Posterior cingulate gyrus (tissue), 11 donors: ENCODE measurements at regions not wholly inside any gene's neighbourhood (a gene's known extent, or its start where the extent isn't known, plus 50 kb on each side); places are given as distances from the start of the nearest gene placed in this dataset.
"Not testable (repeated sequence)": the region's sequence is repeated elsewhere in the genome, so short reads cannot be mapped to it uniquely, and the experiment has no call there.

Experiments
- DNase-seq, 10 donors: peaks; one replicate each; pipeline versions ENCODE4 v3.0.0 to v3.0.0-alpha.2; 2020 to 2021; ENCODE audit warnings: mixed read lengths in 3 of 10
- intact Hi-C: fragments of 100-400 bp; cut with DNase I; formaldehyde crosslinking; loops from one replicate; pipeline ENCODE4 v1.15.1; 2023

DNA sequence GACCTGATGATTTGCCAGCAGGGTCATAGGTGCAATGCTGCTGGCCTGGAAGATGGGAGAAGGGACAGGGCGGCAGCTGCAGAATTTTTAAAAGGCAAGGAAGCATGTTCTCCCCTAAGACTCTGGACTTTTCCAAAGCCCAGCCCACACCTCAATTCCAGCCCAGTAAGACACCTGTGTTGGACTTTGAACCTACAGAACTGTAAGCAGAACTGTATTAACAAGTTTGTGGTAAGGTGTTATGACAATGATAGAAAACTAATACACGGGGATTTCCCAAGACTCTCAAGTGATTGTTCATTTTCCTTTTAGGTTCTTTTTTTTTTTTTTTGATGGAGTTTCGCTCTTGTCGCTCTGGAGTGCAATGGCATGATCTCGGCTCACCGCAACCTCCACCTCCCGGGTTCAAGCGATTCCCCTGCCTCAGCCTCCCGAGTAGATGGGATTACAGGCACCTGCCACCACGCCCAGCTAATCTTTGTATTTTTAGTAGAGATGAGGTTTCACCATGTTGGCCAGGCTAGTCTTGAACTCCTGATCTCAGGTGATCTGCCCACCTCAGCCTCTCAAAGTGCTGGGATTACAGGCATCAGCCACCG, 53.0 kb upstream of the CYP2D6 start:
- intact Hi-C loops, DNase-seq: not testable (repeated sequence)

DNA sequence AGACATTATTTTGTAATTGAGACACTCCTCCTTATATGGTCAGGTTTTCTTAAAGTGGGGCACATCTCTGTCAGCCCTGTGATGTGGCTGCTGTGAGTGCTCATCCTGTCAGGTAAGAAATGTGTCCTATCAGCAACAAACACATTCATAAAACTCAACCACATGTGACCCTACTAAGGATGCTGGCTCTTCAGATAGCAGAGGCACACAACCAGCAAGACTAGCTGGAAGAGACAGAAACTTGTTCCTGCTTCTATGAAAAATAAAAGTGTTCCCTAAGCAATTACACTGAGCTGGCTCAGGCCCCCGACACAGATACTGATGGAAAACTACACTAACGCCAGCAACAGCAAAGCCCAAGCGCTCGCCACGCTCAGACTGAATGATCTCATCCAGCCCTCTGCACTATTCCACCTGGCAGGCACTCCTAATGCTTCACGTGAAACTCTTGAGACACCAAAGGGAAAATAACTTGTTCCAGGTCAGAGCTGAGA, 49.8 kb upstream of the CYP2D6 start:
- intact Hi-C loops: no loop called here
- DNase-seq: peak in 6 of 10 donors; percentile 36 to 92 (median 71)
